ENCODE measurements at regions not wholly inside any gene's neighbourhood (a gene's known extent, or its start where the extent isn't known, plus 50 kb on each side); places are given as distances from the start of the nearest gene placed in this dataset.

DNA sequence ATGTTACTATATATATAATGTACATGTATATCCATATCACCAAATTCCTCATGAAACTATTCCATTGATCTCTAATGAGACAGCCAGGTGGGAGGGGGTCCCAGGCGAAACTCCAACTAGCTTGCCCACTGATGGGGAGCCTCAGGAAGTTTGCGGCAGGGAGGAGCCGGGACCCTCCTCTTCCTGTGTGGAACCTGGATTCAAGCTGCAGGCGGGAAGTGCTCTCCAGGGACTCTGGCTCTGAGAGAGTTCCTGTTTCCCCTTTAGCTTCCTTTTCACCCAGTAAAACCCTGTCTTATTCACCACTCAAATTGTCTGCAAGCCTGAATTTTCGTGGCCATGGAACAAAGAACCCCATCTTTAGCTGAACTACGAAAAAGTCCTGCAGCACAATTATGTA lies 152.2 kb downstream of the OPN5 start:
- no peak overlapping the region for H3K9ac ChIP-seq (ENCODE audit: insufficient read depth in 1 of 2, low read depth in 2 of 2, low read length in 2 of 2)
- FAIRE-seq (no peak), ATAC-seq (no peak), DNase-seq (ENCODE audit: extremely low read depth in 1 of 4, low spot score in 3 of 4) (no peak)
- no peaks in the 10 kb centered on the region for H4K20me1 ChIP-seq (replicated peaks; ENCODE audit: control insufficient read depth, insufficient read depth, low read length)
- TF ChIP-seq ZNF124 (CRISPR knock-in tag; IDR thresholded peaks at IDR 0.05): no peak
- no peak for TF ChIP-seq MEF2A (IDR thresholded peaks at IDR 0.05; ENCODE audit: control insufficient read depth, low read depth, low read length)
- TF ChIP-seq, protein P1, sequence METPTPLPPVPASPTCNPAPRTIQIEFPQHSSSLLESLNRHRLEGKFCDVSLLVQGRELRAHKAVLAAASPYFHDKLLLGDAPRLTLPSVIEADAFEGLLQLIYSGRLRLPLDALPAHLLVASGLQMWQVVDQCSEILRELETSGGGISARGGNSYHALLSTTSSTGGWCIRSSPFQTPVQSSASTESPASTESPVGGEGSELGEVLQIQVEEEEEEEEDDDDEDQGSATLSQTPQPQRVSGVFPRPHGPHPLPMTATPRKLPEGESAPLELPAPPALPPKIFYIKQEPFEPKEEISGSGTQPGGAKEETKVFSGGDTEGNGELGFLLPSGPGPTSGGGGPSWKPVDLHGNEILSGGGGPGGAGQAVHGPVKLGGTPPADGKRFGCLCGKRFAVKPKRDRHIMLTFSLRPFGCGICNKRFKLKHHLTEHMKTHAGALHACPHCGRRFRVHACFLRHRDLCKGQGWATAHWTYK (CRISPR knock-in tag; IDR thresholded peaks at IDR 0.05): no peak
- no peak for TF ChIP-seq PTTG1 (tag; IDR thresholded peaks at IDR 0.05; ENCODE audit: low read depth)
- no peak for TF ChIP-seq DDX20 (tag; IDR thresholded peaks at IDR 0.05; ENCODE audit: low read depth)
- TF ChIP-seq, protein P2, sequence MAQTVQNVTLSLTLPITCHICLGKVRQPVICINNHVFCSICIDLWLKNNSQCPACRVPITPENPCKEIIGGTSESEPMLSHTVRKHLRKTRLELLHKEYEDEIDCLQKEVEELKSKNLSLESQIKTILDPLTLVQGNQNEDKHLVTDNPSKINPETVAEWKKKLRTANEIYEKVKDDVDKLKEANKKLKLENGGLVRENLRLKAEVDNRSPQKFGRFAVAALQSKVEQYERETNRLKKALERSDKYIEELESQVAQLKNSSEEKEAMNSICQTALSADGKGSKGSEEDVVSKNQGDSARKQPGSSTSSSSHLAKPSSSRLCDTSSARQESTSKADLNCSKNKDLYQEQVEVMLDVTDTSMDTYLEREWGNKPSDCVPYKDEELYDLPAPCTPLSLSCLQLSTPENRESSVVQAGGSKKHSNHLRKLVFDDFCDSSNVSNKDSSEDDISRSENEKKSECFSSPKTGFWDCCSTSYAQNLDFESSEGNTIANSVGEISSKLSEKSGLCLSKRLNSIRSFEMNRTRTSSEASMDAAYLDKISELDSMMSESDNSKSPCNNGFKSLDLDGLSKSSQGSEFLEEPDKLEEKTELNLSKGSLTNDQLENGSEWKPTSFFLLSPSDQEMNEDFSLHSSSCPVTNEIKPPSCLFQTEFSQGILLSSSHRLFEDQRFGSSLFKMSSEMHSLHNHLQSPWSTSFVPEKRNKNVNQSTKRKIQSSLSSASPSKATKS (CRISPR knock-in tag; IDR thresholded peaks at IDR 0.05): no peak
- no peak for TF ChIP-seq TBP (optimal IDR thresholded peaks at IDR 0.05; ENCODE audit: low read depth, low read length)
- TF ChIP-seq BRF1 (IDR thresholded peaks at IDR 0.05; ENCODE audit: borderline replicate concordance, extremely low read depth, insufficient read length): no peak
- TF ChIP-seq CREBBP (IDR thresholded peaks at IDR 0.05; ENCODE audit: low read depth, low read length): no peak
- TF ChIP-seq, protein P3, sequence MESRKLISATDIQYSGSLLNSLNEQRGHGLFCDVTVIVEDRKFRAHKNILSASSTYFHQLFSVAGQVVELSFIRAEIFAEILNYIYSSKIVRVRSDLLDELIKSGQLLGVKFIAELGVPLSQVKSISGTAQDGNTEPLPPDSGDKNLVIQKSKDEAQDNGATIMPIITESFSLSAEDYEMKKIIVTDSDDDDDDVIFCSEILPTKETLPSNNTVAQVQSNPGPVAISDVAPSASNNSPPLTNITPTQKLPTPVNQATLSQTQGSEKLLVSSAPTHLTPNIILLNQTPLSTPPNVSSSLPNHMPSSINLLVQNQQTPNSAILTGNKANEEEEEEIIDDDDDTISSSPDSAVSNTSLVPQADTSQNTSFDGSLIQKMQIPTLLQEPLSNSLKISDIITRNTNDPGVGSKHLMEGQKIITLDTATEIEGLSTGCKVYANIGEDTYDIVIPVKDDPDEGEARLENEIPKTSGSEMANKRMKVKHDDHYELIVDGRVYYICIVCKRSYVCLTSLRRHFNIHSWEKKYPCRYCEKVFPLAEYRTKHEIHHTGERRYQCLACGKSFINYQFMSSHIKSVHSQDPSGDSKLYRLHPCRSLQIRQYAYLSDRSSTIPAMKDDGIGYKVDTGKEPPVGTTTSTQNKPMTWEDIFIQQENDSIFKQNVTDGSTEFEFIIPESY (CRISPR knock-in tag; IDR thresholded peaks at IDR 0.05): no peak
- no peak for TF ChIP-seq LCOR (CRISPR knock-in tag; IDR thresholded peaks at IDR 0.05)
- no peak for TF ChIP-seq ZNF583 (CRISPR knock-in tag; IDR thresholded peaks at IDR 0.05)
- TF ChIP-seq, protein P4, sequence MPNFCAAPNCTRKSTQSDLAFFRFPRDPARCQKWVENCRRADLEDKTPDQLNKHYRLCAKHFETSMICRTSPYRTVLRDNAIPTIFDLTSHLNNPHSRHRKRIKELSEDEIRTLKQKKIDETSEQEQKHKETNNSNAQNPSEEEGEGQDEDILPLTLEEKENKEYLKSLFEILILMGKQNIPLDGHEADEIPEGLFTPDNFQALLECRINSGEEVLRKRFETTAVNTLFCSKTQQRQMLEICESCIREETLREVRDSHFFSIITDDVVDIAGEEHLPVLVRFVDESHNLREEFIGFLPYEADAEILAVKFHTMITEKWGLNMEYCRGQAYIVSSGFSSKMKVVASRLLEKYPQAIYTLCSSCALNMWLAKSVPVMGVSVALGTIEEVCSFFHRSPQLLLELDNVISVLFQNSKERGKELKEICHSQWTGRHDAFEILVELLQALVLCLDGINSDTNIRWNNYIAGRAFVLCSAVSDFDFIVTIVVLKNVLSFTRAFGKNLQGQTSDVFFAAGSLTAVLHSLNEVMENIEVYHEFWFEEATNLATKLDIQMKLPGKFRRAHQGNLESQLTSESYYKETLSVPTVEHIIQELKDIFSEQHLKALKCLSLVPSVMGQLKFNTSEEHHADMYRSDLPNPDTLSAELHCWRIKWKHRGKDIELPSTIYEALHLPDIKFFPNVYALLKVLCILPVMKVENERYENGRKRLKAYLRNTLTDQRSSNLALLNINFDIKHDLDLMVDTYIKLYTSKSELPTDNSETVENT (CRISPR knock-in tag; IDR thresholded peaks at IDR 0.05): no peak
- TF ChIP-seq JUNB (CRISPR knock-in tag; conservative IDR thresholded peaks at IDR 0.05): no peak
- no peaks in the 10 kb centered on the region; the same call in 1 of the 2 replicates for H3K9me3 ChIP-seq (replicated peaks; ENCODE audit: control insufficient read depth, insufficient read depth, low read depth, low read length)
- no peaks in the 10 kb centered on the region for H3K36me3 ChIP-seq (ENCODE audit: control insufficient read depth, insufficient read depth, low read length)
- intact Hi-C loops (cut with micrococcal nuclease): no loop called here
- no peaks in the 10 kb centered on the region for H3K9me1 ChIP-seq (ENCODE audit: control insufficient read depth, insufficient read depth, low read length)
- no peak overlapping the region for H3K4me3 ChIP-seq
- in situ Hi-C loops (cut with MboI): no loop called here
- no peaks in the 10 kb centered on the region for H3K27me3 ChIP-seq (ENCODE audit: control insufficient read depth in 2 of 2, insufficient read depth in 2 of 2, low read length in 2 of 2)
- ChIA-PET CTCF (ENCODE audit: low intra/inter-chr PET ratio) (no interaction called here), POLR2A (no interaction called here)
- 1% methylated on average over 6 of the region's 6 CpGs for WGBS (ENCODE audit: insufficient coverage, low coverage, missing lambda C conversion rate)
- no peaks in the 10 kb centered on the region for H3K79me2 ChIP-seq (ENCODE audit: control insufficient read depth, insufficient read depth, low read length)
- BruUV-seq (replicated peaks): no TSS peak
- no peak overlapping the region for H3K4me2 ChIP-seq (ENCODE audit: insufficient read depth, low read length)
- no peaks in the 10 kb centered on the region for H3K4me1 ChIP-seq (replicated peaks in 1 of 2; ENCODE audit: control insufficient read depth in 2 of 2, insufficient read depth in 2 of 2, low read length in 2 of 2)
- no peak overlapping the region for H3K27ac ChIP-seq (ENCODE audit: extremely low read depth, low read depth, low read length)
- H2AFZ ChIP-seq (ENCODE audit: low read depth, low read length): no peak overlapping the region
